Heart right ventricle (tissue), 16 donors: ENCODE measurements at regions not wholly inside any gene's neighbourhood (a gene's known extent, or its start where the extent isn't known, plus 50 kb on each side); places are given as distances from the start of the nearest gene placed in this dataset.

Experiments used
- ATAC-seq, 8 donors: fragments of 200-7000 bp; cut with Tn5 transposase; one replicate each; pipeline ENCODE4 v1.9.1; 2020; ENCODE audit warnings: mild to moderate bottlenecking in 8 of 8, moderate library complexity in 8 of 8, moderate number of reproducible peaks in 1 of 8
- DNase-seq, 2 donors: peaks; one replicate each; pipeline ENCODE4 v3.0.0-alpha.2; 2020
- H3K27ac ChIP-seq, 10 donors: fragments of 200-600 bp; sonication (generic) in 2 of 10; one replicate each; pipeline versions ENCODE4 v1.5.0 to v1.8.0; 2020 to 2022; ENCODE audit warnings: mild to moderate bottlenecking in 3 of 10
- H3K27me3 ChIP-seq, 7 donors: fragments of 200-600 bp; one replicate each; pipeline ENCODE4 v1.8.0; 2021 to 2022; ENCODE audit warnings: mild to moderate bottlenecking in 2 of 7
- H3K36me3 ChIP-seq, 9 donors: fragments of 200-600 bp; sonication (generic) in 1 of 9; one replicate each; pipeline versions ENCODE4 v1.5.0 to v1.8.0; 2020 to 2022; ENCODE audit warnings: mild to moderate bottlenecking in 2 of 9
- H3K4me1 ChIP-seq, 9 donors: fragments of 200-600 bp; sonication (generic) in 1 of 9; one replicate each; pipeline versions ENCODE4 v1.5.0 to v1.8.0; 2020 to 2022; ENCODE audit warnings: mild to moderate bottlenecking in 4 of 9
- H3K4me3 ChIP-seq, 10 donors: fragments of 200-600 bp; sonication (generic) in 2 of 10; one replicate each; pipeline versions ENCODE4 v1.5.0 to v1.8.0; 2020 to 2022; ENCODE audit warnings: mild to moderate bottlenecking in 7 of 10, moderate library complexity in 2 of 10
- H3K9me3 ChIP-seq, 11 donors: fragments of 200-600 bp in 10 of 11; sonication (generic) in 2 of 11; one replicate each; pipeline versions ENCODE4 v1.5.0 to v1.8.0; 2013 to 2022; ENCODE audit warnings: mild to moderate bottlenecking in 2 of 11, control low read depth in 1 of 11, moderate library complexity in 1 of 11
- WGBS, 2 donors: extraction: QIAGEN DNeasy Blood & Tissue Kit; methylation state at CpG; one replicate each; pipeline ENCODE4 v1.1.7; 2013; ENCODE audit warnings: inconsistent platforms in 1 of 2; 5-methylcytosine and 5-hydroxymethylcytosine counted together
- intact Hi-C, 10 donors: fragments of 100-400 bp; cut with DNase I; formaldehyde crosslinking; loops; one replicate each; pipeline versions ENCODE4 v1.11.1 to v1.14.2; 2022
- TF ChIP-seq, protein P1 (sequence below), 9 donors: fragments of 200-600 bp; sonication (generic) in 2 of 9; IDR thresholded peaks; one replicate each; pipeline versions ENCODE4 v1.5.0 to v1.8.0; 2021 to 2022; ENCODE audit warnings: antibody characterized with exemption in 9 of 9, mild to moderate bottlenecking in 5 of 9, moderate library complexity in 1 of 9
- donor health status: Arrhythmogenic right ventricular cardiomyopathy.
- donor health status: ischemic (EF 13 %, LVEDD 7.1; RV severe dilation, severe dysfunction).
- donor health status: healthy with polysubstance abuse.
- donor health status: DM: no; HTN: yes; CAD: no.
- donor health status: DM: no; HTN: no; CAD: no.
- donor health status: ischemic (EF 25% LVEDD 6.9; RV normal size, moderate dysfunction).
- donor health status: ischemic (EF 25% LVEDD 5.7; RV mildly dilated, moderate dysfunction).
- donor health status: healthy.
- donor health status: DM: yes; HTN: yes; CAD: no.
- donor health status: Ischemic cardiomyopathy.
- donor health status: ischemic (EF 35%, LVEDD 5.7; RV mildly dilated, moderate dysfunction).
- donor health status: nonischemic (EF 11% LVEDD 7.7; RV severe dilation, severe dysfunction).
- donor health status: DM: yes; HTN: yes; CAD: no.
- donor health status: PGD.
- donor health status: ischemic (EF 29% LVEDD 5.4; RV normal size, mild dysfunction).
- donor health status: nonischemic (EF 23%, LVEDD 6.1; RV moderate dilation, normal function).

DNA sequence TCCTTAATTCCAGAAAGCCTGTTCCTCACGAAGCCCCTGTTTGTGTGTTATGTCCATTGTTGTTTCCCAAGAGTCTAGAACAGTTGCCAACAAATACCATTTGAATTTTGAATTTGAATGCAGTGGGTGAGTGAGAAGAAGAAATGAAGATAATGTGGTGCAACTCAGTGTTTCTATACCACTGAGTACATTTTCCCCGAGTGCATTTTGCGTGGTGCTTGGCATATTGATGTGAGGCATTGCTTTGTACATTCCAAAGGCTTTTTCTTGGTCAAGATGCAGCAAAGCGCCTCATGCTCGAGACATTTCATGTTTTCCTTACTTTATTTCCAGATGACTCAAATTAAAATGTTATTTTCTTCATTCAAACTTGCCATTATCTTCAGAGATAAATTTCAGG, 253.1 kb upstream of the RPS6KA3 start:
- 81 to 83% methylated on average over 5 of the region's 5 CpGs for WGBS, 2 donors
- H3K36me3 ChIP-seq, result no peaks in the 10 kb centered on the region
- DNase-seq (no peak), ATAC-seq (no peak)
- TF ChIP-seq, protein P1, sequence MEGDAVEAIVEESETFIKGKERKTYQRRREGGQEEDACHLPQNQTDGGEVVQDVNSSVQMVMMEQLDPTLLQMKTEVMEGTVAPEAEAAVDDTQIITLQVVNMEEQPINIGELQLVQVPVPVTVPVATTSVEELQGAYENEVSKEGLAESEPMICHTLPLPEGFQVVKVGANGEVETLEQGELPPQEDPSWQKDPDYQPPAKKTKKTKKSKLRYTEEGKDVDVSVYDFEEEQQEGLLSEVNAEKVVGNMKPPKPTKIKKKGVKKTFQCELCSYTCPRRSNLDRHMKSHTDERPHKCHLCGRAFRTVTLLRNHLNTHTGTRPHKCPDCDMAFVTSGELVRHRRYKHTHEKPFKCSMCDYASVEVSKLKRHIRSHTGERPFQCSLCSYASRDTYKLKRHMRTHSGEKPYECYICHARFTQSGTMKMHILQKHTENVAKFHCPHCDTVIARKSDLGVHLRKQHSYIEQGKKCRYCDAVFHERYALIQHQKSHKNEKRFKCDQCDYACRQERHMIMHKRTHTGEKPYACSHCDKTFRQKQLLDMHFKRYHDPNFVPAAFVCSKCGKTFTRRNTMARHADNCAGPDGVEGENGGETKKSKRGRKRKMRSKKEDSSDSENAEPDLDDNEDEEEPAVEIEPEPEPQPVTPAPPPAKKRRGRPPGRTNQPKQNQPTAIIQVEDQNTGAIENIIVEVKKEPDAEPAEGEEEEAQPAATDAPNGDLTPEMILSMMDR (IDR thresholded peaks at IDR 0.05), result no peak
- H3K4me1 ChIP-seq, result peaks cover 0 to 19% (median 0%) of the 10 kb centered on the region in 9 donors
- no peak overlapping the region for H3K4me3 ChIP-seq
- intact Hi-C loops, result loop anchor here in 7 of 10 donors (10.0 kb wide), 6 partner anchors 955 to 1455 kb away; no protein-coding TSS in a partner anchor
- no peaks in the 10 kb centered on the region for H3K9me3 ChIP-seq
- no peak overlapping the region for H3K27ac ChIP-seq
- H3K27me3 ChIP-seq, result peaks cover 0 to 48% (median 0%) of the 10 kb centered on the region in 7 donors

DNA sequence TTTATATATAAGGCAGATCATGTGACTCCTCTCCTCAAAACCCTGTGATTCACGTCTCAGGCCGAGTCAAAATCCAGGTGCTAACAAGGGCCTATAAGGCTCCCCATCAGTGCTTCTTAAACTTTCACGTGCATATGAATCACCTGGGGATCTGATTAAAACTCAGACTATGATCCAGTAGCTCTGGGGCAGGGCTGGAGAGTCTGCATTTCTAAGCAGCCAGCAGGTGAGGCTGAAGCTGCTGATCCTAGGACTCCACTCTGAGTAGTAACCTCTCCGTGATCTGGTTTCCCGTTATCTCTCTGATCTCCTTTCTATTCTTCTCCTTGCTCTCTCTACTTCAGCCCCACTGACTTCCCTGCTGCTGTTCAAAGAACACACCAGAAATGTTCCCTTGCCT, 252.4 kb upstream of the RPS6KA3 start:
- H3K36me3 ChIP-seq, result no peaks in the 10 kb centered on the region
- peaks cover 0 to 49% (median 0%) of the 10 kb centered on the region in 7 donors for H3K27me3 ChIP-seq
- ATAC-seq (no peak), DNase-seq (no peak)
- TF ChIP-seq, protein P1 (IDR thresholded peaks at IDR 0.05), result no peak
- WGBS, 2 donors, result 47 to 68% methylated on average over 5 of the region's 5 CpGs
- peaks cover 0 to 21% (median 0%) of the 10 kb centered on the region in 9 donors for H3K4me1 ChIP-seq
- no peaks in the 10 kb centered on the region for H3K9me3 ChIP-seq
- H3K4me3 ChIP-seq, result no peak overlapping the region
- intact Hi-C loops, result no loop called here
- no peak overlapping the region for H3K27ac ChIP-seq

DNA sequence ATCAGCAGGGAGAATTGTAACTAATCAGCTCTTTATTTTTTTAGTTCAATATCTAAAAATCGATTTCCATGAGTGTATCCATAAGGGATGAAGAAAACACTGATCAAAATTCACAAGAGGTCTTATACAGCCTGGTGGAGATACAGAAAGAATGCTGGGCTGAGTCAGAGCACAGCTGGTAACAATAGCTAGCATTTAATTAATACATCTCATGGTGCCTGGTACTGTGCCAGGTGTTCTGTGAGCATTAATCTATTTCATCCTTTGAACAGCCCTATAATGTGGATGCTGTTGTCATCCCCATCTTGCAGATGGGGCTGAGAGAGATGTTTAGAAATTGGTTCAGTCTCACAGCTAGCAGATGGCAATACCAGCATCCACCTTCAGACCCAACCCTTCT, 250.9 kb upstream of the RPS6KA3 start:
- DNase-seq, result no peak

DNA sequence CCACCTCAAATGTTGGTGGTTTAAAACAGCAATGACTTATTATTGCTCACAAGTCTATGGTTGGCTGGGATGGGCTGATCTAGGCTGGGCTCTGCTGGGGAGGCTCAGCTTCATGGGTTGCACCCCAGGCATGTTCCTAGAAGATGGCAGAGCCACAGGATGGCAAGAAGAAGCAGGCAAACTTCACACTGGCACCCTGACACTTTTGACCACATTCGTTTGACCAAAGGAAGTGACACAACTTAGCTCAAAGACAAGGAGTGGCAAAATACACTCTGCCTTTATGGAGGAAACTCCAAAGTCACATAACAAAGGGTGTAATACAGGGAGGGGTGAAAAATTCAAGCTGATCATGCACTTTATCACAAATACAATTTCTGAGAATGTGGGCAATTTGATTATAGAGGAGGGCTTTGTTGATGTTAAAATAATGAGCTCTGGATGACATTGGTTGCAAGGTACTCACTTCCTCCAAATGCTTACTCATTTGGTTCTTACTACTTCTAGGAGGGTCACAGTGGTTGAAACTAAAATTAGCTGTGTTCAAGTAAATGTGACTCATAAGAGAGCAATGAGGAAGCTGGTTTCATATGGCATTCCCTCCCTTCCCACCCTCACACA, 249.2 kb upstream of the RPS6KA3 start:
- Histone ChIP-seq H3K27me3 (peaks cover 0 to 32% (median 0%) of the 10 kb centered on the region in 7 donors), H3K4me3 (no peak overlapping the region), H3K36me3 (no peaks in the 10 kb centered on the region), H3K4me1 (peaks cover 0 to 21% (median 0%) of the 10 kb centered on the region in 9 donors), H3K9me3 (no peaks in the 10 kb centered on the region), H3K27ac (peak overlapping the region in 1 of 10 donors; percentile 32)
- DNase-seq (no peak), ATAC-seq (peak in 5 of 8 donors; percentile 45 to 87 (median 62))
- intact Hi-C loops, result no loop called here
- TF ChIP-seq, protein P1 (IDR thresholded peaks at IDR 0.05), result no peak
- 40 to 42% methylated on average over 1 of the region's 1 CpG for WGBS, 2 donors

More for the DNA sequence above, 250.9 kb upstream of the RPS6KA3 start:
- ATAC-seq, result no peak
- Histone ChIP-seq H3K27ac (no peak overlapping the region), H3K27me3 (peaks cover 0 to 44% (median 0%) of the 10 kb centered on the region in 7 donors), H3K36me3 (no peaks in the 10 kb centered on the region), H3K9me3 (no peaks in the 10 kb centered on the region), H3K4me3 (no peak overlapping the region), H3K4me1 (peaks cover 0 to 21% (median 0%) of the 10 kb centered on the region in 9 donors)
- intact Hi-C loops, result no loop called here
- WGBS, 2 donors, result 69 to 84% methylated on average over 1 of the region's 1 CpG
- TF ChIP-seq, protein P1 (IDR thresholded peaks at IDR 0.05), result no peak
